ENCODE measurements at regions not wholly inside any gene's neighbourhood (a gene's known extent, or its start where the extent isn't known, plus 50 kb on each side); places are given as distances from the start of the nearest gene placed in this dataset.
A peak's percentile ranks its signal among the peaks of the same experiment; 100 is the strongest.
"Not testable (repeated sequence)": the region's sequence is repeated elsewhere in the genome, so short reads cannot be mapped to it uniquely, and the experiment has no call there.

GRCh38 chr2:195289081-195289480 is 367.9 kb upstream of the SLC39A10 start:
- no peak for DNase-seq

- no peak for DNase-seq
These were observed 377.1 kb upstream of the SLC39A10 start for GRCh38 chr2:195279840-195280427.

- DNase-seq: no peak
These were observed 386.5 kb upstream of the SLC39A10 start for GRCh38 chr2:195270466-195271039.

DNA sequence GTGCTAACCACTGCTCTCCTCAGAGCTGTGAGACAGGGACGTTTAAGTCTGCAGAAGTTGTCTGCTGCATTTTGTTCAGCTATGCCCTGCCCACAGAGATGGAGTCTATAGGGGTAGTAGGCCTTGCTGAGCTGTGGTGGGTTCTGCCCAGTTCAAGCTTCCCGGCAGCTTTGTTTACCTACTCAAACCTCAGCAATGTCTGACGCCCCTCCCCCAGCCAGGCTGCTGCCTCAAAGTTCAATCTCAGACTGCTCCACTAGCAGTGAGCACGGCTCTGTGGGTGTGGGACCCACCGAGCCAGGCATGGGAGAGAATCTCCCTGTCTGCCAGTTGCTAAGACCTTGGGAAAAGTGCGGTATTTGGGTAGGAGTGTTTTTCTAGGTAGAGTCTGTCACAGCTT is 387.8 kb upstream of the SLC39A10 start:
- no peak for DNase-seq

- DNase-seq: no peak
These were observed 399.0 kb upstream of the SLC39A10 start for GRCh38 chr2:195257979-195258378.

DNA sequence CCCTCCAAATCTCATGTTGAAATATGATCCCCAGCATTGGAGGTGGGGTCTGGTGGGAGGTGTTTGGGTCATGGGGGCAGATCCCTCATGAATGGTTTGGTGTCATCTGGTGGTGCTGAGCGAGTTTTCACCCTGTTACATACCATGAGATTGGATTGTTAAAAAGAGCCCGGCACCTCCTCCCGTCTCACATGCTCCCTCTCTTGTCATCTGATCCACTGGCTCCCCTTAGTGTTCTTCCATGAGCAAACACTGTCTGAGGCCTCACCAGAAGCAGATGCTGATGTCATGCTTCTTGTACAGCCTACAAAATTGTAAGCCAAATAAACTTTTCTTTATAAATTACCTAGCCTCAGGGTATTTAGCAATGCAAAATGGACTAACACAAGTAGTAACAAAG is 405.0 kb upstream of the SLC39A10 start:
- no peak for DNase-seq

DNA sequence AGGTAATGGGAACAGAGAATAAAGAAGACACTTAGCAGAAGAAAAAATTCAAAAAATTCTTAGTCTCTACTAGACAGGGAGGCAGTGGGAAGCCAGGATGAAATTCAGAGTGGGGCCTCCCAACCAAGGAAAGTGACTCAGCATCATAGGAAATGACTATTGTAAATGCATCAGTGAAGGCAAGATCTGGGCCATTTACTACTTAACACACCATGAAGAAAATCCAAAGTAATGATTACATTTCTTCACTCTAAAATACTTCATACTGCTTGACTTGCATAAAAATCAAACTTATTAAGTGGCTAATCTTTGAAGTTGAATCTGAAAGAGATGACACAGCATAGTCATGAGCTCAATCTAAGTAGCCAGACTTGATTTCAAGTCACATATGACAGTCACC is 405.8 kb upstream of the SLC39A10 start:
- peak; percentile 84 for DNase-seq

GRCh38 chr2:195238826-195239225 is 418.2 kb upstream of the SLC39A10 start:
- DNase-seq: no peak

DNA sequence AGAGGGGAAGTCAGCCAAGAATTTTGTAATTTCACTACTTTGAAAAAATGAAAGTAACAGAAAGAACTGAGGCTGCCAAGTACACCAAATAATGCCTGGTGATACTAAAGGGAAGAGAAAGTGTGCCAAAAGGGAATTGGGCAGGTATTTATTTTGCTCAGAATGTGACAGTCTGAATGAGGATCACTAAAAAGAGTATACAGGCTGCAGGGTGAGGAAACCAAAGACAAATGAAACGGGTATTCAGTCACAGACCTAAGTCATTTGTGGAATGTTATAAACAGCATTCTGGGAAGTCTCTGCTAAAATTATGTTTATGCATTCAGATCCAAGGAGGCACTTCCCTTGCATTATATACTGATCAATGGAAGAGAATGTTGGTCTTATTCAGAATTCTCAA is 418.6 kb upstream of the SLC39A10 start:
- no peak for DNase-seq

DNA sequence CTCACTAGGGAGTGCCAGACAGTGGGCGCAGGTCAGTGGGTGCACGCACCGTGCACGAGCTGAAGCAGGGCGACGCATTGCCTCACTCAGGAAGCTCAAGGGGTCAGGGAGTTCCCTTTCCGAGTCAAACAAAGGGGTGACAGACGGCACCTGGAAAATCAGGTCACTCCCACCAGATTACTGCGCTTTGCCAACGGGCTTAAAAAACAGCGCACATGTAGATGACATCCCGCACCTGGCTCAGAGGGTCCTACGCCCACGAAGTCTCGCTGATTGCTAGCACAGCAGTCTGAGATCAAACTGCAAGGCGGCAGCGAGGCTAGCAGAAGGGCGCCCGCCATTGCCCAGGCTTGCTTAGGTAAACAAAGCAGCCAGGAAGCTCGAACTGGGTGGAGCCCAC is 428.5 kb upstream of the SLC39A10 start:
- DNase-seq: not testable (repeated sequence)

DNA sequence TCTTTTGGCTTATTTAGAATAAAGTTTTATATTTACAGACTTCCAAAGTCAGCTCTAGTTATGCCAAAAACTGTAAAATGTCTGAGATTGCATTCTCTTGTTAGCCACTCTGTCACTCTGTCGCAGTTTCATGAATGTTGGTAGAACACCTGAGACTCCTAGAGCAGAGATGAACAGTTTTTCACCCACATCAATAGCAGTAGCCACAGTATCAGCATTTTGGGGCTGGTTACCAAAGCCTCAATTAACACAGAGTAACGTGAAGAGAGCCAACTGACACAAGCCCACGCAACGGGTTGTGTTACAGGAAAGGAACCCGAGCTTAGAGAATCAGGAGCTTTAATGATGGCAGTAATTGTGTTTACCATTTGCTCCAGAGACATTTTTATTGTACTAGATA is 443.0 kb upstream of the SLC39A10 start:
- no peak for DNase-seq

GRCh38 chr2:195212586-195212985 is 444.4 kb upstream of the SLC39A10 start:
- no peak for DNase-seq

- DNase-seq: no peak
These were observed 454.7 kb upstream of the SLC39A10 start for GRCh38 chr2:195202163-195202845.

GRCh38 chr2:195199864-195200263 is 457.2 kb upstream of the SLC39A10 start:
- no peak for DNase-seq

DNA sequence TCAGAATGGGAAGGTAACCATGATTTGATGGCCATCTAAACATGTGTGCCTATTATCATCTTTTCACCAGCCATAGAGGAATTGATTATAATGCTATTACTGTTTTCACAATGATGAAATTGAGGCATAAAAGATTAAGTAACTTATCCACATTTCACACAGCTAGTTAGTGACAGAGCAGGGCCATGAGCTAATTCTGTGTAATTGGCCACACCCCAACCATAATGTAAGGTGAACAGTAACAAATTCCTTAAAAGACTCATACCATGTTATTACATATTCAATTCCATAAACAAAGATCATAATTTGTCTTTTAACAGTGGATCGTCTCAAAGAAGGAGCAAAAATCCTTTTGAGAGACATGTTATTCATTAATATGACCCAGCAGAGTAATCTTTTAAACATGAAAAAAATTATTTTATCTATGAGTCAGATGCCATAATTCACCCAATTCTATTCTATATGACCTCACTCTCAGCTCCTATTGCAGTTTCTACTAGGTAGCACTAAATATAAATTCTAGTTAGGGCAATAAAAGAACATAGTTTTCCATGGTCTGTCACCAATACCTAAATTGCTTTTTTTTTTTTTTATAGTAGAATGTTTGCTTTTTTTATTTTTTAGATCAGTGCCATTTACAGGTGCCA is 475.8 kb upstream of the SLC39A10 start:
- DNase-seq: peak; percentile 17

DNA sequence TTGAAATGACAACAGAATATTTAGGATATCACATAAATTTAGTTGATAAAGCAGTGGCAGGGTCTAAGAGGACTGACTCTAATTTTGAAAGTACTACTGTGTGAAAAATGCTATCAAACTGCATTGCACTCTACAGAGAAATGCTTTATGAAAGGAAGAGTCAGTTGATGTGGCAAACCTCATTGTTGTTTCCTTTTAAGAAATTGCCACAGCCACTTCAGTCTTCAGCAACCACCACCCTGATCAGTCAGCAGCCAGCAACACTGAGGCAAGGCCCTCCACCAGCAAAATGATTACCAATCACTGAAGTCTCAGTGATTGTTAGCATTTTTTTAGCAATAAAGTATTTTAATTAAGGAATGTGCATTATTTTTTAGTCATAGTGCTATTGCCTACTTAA is 488.7 kb upstream of the SLC39A10 start:
- no peak for DNase-seq

- DNase-seq: no peak
These were observed 492.1 kb upstream of the SLC39A10 start for GRCh38 chr2:195164930-195165329.

DNA sequence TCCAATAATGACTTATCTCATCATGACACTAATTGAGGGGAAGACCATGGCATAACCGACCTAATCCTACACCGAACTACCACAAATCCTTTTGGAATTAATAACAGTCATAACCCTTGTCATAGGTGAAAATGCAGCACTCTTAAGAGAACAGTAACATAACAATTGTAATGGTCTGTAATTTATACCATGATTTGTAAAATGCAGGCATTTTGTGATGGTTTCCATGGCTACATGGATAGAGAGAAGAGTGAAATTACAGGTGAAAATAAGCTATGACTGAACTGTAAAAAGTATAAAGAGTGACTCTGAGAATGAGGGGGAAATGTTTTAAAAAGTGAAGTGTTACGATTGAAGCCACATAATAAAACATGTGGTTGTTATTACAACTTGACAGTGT is 494.1 kb upstream of the SLC39A10 start:
- no peak for DNase-seq

GRCh38 chr2:195162194-195162593 is 494.8 kb upstream of the SLC39A10 start:
- no peak for DNase-seq

GRCh38 chr2:195160963-195161362 is 496.1 kb upstream of the SLC39A10 start:
- DNase-seq: no peak

- DNase-seq: no peak
These were observed 505.3 kb upstream of the SLC39A10 start for GRCh38 chr2:195151711-195152110.

DNA sequence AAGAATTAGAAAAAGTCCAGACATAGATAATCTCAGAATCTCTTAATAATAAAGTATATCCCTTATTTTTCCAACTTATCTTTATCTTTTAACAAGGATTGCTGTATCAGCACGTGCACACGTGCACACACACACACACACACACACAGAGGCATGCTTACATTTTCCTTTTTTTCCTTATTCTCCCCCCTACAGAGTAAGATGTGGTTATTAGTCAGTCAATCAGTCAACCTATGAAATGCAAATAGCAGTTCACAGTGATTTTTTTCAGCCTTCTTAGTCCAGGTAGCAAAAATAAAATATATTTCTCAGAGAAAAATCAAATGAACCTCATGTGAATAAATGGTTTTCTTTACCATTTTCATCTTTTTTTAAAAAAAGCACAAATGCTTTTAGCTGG is 506.2 kb upstream of the SLC39A10 start:
- DNase-seq: no peak

GRCh38 chr2:195148004-195148403 is 509.0 kb upstream of the SLC39A10 start:
- DNase-seq: no peak
